Testis (tissue), 2 donors: ENCODE measurements at regions not wholly inside any gene's neighbourhood (a gene's known extent, or its start where the extent isn't known, plus 50 kb on each side); places are given as distances from the start of the nearest gene placed in this dataset.

Source experiments
- DNase-seq: peaks from one replicate; pipeline ENCODE4 v3.0.0-alpha.2; 2019
- H3K27ac ChIP-seq, 2 donors: fragments of 200-600 bp; sonication (generic); one replicate each; pipeline ENCODE4 v1.5.1; 2019
- H3K27me3 ChIP-seq: fragments of 200-600 bp; sonication (generic); one replicate; pipeline ENCODE4 v1.5.1; 2019
- H3K36me3 ChIP-seq: fragments of 200-600 bp; sonication (generic); one replicate; pipeline ENCODE4 v1.5.1; 2017; ENCODE audit warnings: low read depth; ENCODE audit errors: missing control alignments
- H3K4me1 ChIP-seq: fragments of 200-600 bp; sonication (generic); one replicate; pipeline ENCODE4 v1.5.1; 2019
- H3K4me3 ChIP-seq, 2 donors: fragments of 200-600 bp; sonication (generic); one replicate each; pipeline ENCODE4 v1.5.1; 2017 to 2019
- H3K9me3 ChIP-seq: fragments of 200-600 bp; sonication (generic); one replicate; pipeline ENCODE4 v1.5.1; 2017
- CTCF ChIP-seq, 3 experiments: fragments of 450-650 bp in 2 of 3; fragments of 200-600 bp in 1 of 3; sonication (generic) in 1 of 3; IDR thresholded peaks; one replicate each; pipeline ENCODE4 v1.5.1; 2016 to 2019; ENCODE audit warnings: antibody characterized with exemption in 3 of 3, mild to moderate bottlenecking in 2 of 3, moderate library complexity in 1 of 3
- POLR2A ChIP-seq: fragments of 450-650 bp; IDR thresholded peaks from one replicate; pipeline ENCODE4 v1.6.1; 2017; ENCODE audit warnings: antibody characterized with exemption, mild to moderate bottlenecking, moderate library complexity
- WGBS, 2 donors: methylation state at CpG; one replicate each; pipeline ENCODE4 v1.1.5; 2018; 5-methylcytosine and 5-hydroxymethylcytosine counted together
- intact Hi-C: fragments of 100-400 bp; cut with DNase I; formaldehyde crosslinking; loops from one replicate; pipeline ENCODE4 v1.15.1; 2023; ENCODE audit warnings: low total_unique reads
- small RNA-seq, 2 donors: library from RNA; depleted of rRNA; stranded (forward); fragments of <200 nt; gene quantifications; one replicate each; pipeline ENCODE3, GENCODE V24; 2016

- TF ChIP-seq POLR2A (no peak), CTCF (IDR thresholded peaks at IDR 0.05) (no peak)
- Histone ChIP-seq H3K4me3 (no peak overlapping the region), H3K9me3 (no peaks in the 10 kb centered on the region), H3K36me3 (no peaks in the 10 kb centered on the region), H3K27ac (no peak overlapping the region), H3K27me3 (no peaks in the 10 kb centered on the region), H3K4me1 (no peaks in the 10 kb centered on the region)
- DNase-seq = no peak
- intact Hi-C loops = no loop called here
- WGBS, 2 donors = 88 to 98% methylated on average over 2 of the region's 2 CpGs
Observed at GRCh38 chr7:88358526-88358838, 51.8 kb upstream of the STEAP4 start.

DNA sequence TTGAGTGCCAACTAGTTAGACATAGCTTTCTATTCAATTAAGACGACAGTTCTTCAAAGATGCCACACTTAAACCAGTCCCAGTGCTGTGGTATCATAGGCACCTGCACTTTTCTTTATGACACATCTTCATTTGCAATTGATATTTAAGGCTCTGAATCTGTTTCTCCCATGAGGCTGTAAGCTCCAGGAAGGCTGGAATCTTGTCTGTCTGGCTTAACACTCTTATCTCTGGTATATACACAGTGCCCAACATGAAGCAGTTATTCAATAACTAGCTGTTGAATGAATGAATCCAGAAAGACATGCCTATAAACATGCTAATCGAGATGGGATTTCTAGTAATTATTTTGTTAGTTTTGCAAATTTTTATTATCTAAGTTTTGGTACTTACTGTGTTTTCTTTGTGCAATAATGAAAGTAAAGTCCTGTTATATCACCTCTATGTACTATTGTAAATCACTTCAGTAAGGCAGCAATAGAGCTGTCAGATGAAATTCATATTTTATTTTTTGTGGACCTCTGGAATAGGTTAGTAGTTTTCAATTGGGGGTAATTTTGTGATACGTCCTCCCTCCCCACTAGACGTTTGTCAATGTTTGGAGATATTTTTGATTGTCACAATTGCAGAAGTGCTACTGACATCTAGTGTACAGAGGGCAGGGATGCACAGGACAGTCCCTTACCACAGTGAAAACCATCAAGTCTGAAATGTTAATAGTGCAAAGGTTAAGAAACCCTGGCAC, 51.3 kb upstream of the STEAP4 start:
- 57 to 59% methylated on average over 4 of the region's 4 CpGs for WGBS, 2 donors
- no peaks in the 10 kb centered on the region for H3K36me3 ChIP-seq
- intact Hi-C loops = no loop called here
- TF ChIP-seq CTCF (IDR thresholded peaks at IDR 0.05) = peak in 2 of 3 experiments; percentile 29 to 33
- TF ChIP-seq POLR2A = no peak
- no peak overlapping the region for H3K27ac ChIP-seq
- no peaks in the 10 kb centered on the region for H3K27me3 ChIP-seq
- no peak overlapping the region for H3K4me3 ChIP-seq
- no peaks in the 10 kb centered on the region for H3K9me3 ChIP-seq
- peak; percentile 28 for DNase-seq
- no peaks in the 10 kb centered on the region for H3K4me1 ChIP-seq

- Histone ChIP-seq H3K36me3 (no peaks in the 10 kb centered on the region), H3K27me3 (no peaks in the 10 kb centered on the region), H3K9me3 (no peaks in the 10 kb centered on the region), H3K27ac (no peak overlapping the region), H3K4me1 (no peaks in the 10 kb centered on the region), H3K4me3 (no peak overlapping the region)
- WGBS, 2 donors = 41 to 62% methylated on average over 1 of the region's 1 CpG
- intact Hi-C loops = no loop called here
- DNase-seq = peak; percentile 56
- peak in 1 of 3 experiments; percentile 19 for TF ChIP-seq CTCF (IDR thresholded peaks at IDR 0.05)
- TF ChIP-seq POLR2A = no peak
Observed at GRCh38 chr7:88357294-88357693, 50.6 kb upstream of the STEAP4 start.

Small RNA genes in the stretch of these regions (small RNA-seq; reads per million reads assigned to genes)
- gene EIF4A1P13 (0 reads per million in 2 donors), gene RF00272 (0 reads per million in 2 donors)
